ENCODE measurements at regions not wholly inside any gene's neighbourhood (a gene's known extent, or its start where the extent isn't known, plus 50 kb on each side); places are given as distances from the start of the nearest gene placed in this dataset.

GRCh38 chr9:109973336-109973735 is 193.3 kb downstream of the PALM2AKAP2 start:
- TF ChIP-seq IKZF1 (IDR thresholded peaks at IDR 0.05) (no peak), CEBPZ (IDR thresholded peaks at IDR 0.05; ENCODE audit: low read length) (no peak), NFRKB (IDR thresholded peaks at IDR 0.05) (no peak), ETS1 (CRISPR knock-in tag; IDR thresholded peaks at IDR 0.05) (no peak), CTCF (CRISPR knock-in tag; IDR thresholded peaks at IDR 0.05) (no peak), HIC2 (CRISPR knock-in tag; IDR thresholded peaks at IDR 0.05; ENCODE audit: low read depth) (no peak), ZNF780A (CRISPR knock-in tag; IDR thresholded peaks at IDR 0.05) (no peak), MTERF4 (CRISPR knock-in tag; IDR thresholded peaks at IDR 0.05) (no peak), ELF1 (CRISPR knock-in tag; IDR thresholded peaks at IDR 0.05) (no peak)
